Adrenal gland (tissue), 5 donors: ENCODE measurements at regions not wholly inside any gene's neighbourhood (a gene's known extent, or its start where the extent isn't known, plus 50 kb on each side); places are given as distances from the start of the nearest gene placed in this dataset.

Experiments
- CTCF ChIP-seq, 6 experiments: fragments of 450-650 bp in 4 of 6; fragments of 200-600 bp in 2 of 6; sonication (generic) in 1 of 6; IDR thresholded peaks; 1 replicate in 5 of 6; 2 replicates in 1 of 6; pipeline versions ENCODE4 v1.5.1 to v1.8.0; 2016 to 2021; ENCODE audit warnings: antibody characterized with exemption in 6 of 6, mild to moderate bottlenecking in 2 of 6, moderate library complexity in 1 of 6
- POLR2A ChIP-seq, 2 donors: fragments of 450-650 bp; IDR thresholded peaks; one replicate each; pipeline ENCODE4 v1.6.1; 2017; ENCODE audit warnings: antibody characterized with exemption in 2 of 2, mild to moderate bottlenecking in 2 of 2, moderate library complexity in 1 of 2
- donor health status: DM: no; HTN: no; CAD: no.

GRCh38 chr7:16353226-16353625 is 68.1 kb downstream of the CRPPA start:
- TF ChIP-seq CTCF (IDR thresholded peaks at IDR 0.05) (no peak), POLR2A (IDR thresholded peaks at IDR 0.05) (no peak)
